ENCODE measurements at regions not wholly inside any gene's neighbourhood (a gene's known extent, or its start where the extent isn't known, plus 50 kb on each side); places are given as distances from the start of the nearest gene placed in this dataset.

DNA sequence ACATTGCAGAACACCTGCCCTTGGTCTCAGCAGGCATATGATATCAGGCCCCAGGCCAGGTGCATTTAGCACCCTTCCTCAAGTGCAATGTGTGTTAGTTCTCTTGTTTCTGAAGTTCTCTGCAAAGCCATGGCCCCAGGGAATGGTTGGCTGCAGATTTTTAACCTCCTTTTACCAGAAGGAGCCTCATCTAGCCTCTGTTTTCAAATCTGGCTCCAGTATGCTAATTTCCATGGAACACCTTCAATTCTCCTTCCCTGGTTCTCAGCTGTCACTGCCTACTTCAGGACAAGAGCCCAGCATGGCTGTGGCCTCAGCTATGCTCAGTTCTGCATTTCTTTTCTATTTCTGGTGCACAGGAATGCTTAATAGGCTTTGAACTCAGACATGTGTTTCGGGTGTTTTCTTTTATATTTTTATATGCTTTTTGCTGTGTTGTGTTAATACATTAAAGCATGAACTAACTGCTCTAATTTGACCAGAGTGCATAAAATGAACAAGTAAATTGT, 51.6 kb upstream of the OGFRL1 start:
- no peak overlapping the region for H2BK15ac ChIP-seq (ENCODE audit: low read length)
- ChIA-PET POLR2A (ENCODE audit: partially characterized antibody) (no interaction called here), CTCF (ENCODE audit: partially characterized antibody) (no interaction called here)
- FAIRE-seq (no peak), DNase-seq (ENCODE audit: low read depth in 1 of 2, low spot score in 2 of 2) (no peak)
- H2BK12ac ChIP-seq (ENCODE audit: low read depth, low read length): no peak overlapping the region
- no peak overlapping the region for H3K9ac ChIP-seq (replicated peaks in 1 of 4; ENCODE audit: extremely low read depth in 1 of 4, low read depth in 3 of 4, low read length in 3 of 4)
- H2BK5ac ChIP-seq (ENCODE audit: low read depth, low read length): no peak overlapping the region
- H3K4me1 ChIP-seq (replicated peaks in 1 of 4; ENCODE audit: control insufficient read depth in 3 of 4, insufficient read depth in 4 of 4, low read length in 3 of 4): peaks cover 0 to 7% (median 2%) of the 10 kb centered on the region in 4 experiments; a peak in 3 of 7 replicates
- no peak overlapping the region for H4K8ac ChIP-seq (ENCODE audit: extremely low read depth, insufficient read depth, low read length)
- no peak overlapping the region for H3K27ac ChIP-seq (ENCODE audit: low read depth, low read length)
- H4K5ac ChIP-seq (ENCODE audit: insufficient read length, low read depth, low read length): no peak overlapping the region
- no peaks in the 10 kb centered on the region for H3K79me2 ChIP-seq (ENCODE audit: control insufficient read depth in 1 of 2, insufficient read depth in 2 of 2, low read length in 2 of 2)
- no peak overlapping the region for H3K4me3 ChIP-seq (ENCODE audit: extremely low read depth in 1 of 4, insufficient read depth in 2 of 4, low read depth in 3 of 4, low read length in 4 of 4)
- no peak overlapping the region for H2BK120ac ChIP-seq (replicated peaks; ENCODE audit: low read depth, low read length)
- H2AK5ac ChIP-seq (ENCODE audit: low read depth, low read length): no peak overlapping the region
- H3K18ac ChIP-seq (ENCODE audit: extremely low read depth, low read length): no peak overlapping the region
- H2BK20ac ChIP-seq (ENCODE audit: low read length): no peak overlapping the region
- H4K20me1 ChIP-seq (replicated peaks in 1 of 2; ENCODE audit: control insufficient read depth in 1 of 2, insufficient read depth in 2 of 2, low read length in 2 of 2): no peaks in the 10 kb centered on the region
- H3K23ac ChIP-seq (ENCODE audit: insufficient read length): no peak overlapping the region
- H3K4ac ChIP-seq (replicated peaks; ENCODE audit: insufficient read length, low read depth, low read length): no peak overlapping the region
- no peak overlapping the region for H2AFZ ChIP-seq (ENCODE audit: low read length)
- TF ChIP-seq CEBPB (IDR thresholded peaks at IDR 0.05; ENCODE audit: low read depth, low read length): no peak
- TF ChIP-seq CHD1 (IDR thresholded peaks at IDR 0.05; ENCODE audit: low read depth, low read length): no peak
- TF ChIP-seq, protein P1, sequence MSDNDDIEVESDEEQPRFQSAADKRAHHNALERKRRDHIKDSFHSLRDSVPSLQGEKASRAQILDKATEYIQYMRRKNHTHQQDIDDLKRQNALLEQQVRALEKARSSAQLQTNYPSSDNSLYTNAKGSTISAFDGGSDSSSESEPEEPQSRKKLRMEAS (IDR thresholded peaks at IDR 0.05): no peak
- TF ChIP-seq POLR2A (IDR thresholded peaks at IDR 0.05; ENCODE audit: control extremely low read depth in 1 of 2, low read depth in 2 of 2, low read length in 2 of 2): no peak
- no peak for TF ChIP-seq GABPA (IDR thresholded peaks at IDR 0.05; ENCODE audit: borderline replicate concordance, insufficient read depth, low read length)
- TF ChIP-seq SIRT6 (IDR thresholded peaks at IDR 0.05; ENCODE audit: low read length): no peak
- TF ChIP-seq BRCA1 (IDR thresholded peaks at IDR 0.05; ENCODE audit: low read depth, low read length): no peak
- TF ChIP-seq RNF2 (IDR thresholded peaks at IDR 0.05; ENCODE audit: borderline replicate concordance, low read depth, low read length, missing control alignments, poor library complexity, severe bottlenecking): no peak
- no peak for TF ChIP-seq RFX5 (IDR thresholded peaks at IDR 0.05; ENCODE audit: borderline replicate concordance, low read depth, low read length)
- TF ChIP-seq ASH2L (IDR thresholded peaks at IDR 0.05; ENCODE audit: low read length): no peak
- no peak for TF ChIP-seq CBX8 (IDR thresholded peaks at IDR 0.05; ENCODE audit: borderline replicate concordance, low read depth, low read length)
- TF ChIP-seq NANOG (IDR thresholded peaks at IDR 0.05; ENCODE audit: insufficient read depth, low read depth, low read length, poor library complexity, severe bottlenecking): no peak
- TF ChIP-seq KDM5A (IDR thresholded peaks at IDR 0.05; ENCODE audit: low read length): no peak
- no peak for TF ChIP-seq SIN3A (conservative IDR thresholded peaks at IDR 0.05 in 1 of 2, IDR thresholded peaks at IDR 0.05 in 1 of 2; ENCODE audit: low read depth in 1 of 2, low read length in 2 of 2)
- H3K4me2 ChIP-seq (ENCODE audit: insufficient read depth in 1 of 2, low read depth in 2 of 2, low read length in 2 of 2): no peak overlapping the region
- no peak overlapping the region for H4K91ac ChIP-seq (replicated peaks; ENCODE audit: insufficient read length, low read length)
- H3K23me2 ChIP-seq (ENCODE audit: low read depth, low read length): no peaks in the 10 kb centered on the region
- H3K9me3 ChIP-seq (ENCODE audit: insufficient read depth in 2 of 2, low read depth in 1 of 2, low read length in 1 of 2): no peaks in the 10 kb centered on the region
- no peaks in the 10 kb centered on the region for H3K36me3 ChIP-seq (ENCODE audit: control insufficient read depth in 2 of 4, insufficient read depth in 4 of 4, low read length in 3 of 4)
- no peaks in the 10 kb centered on the region for H3K27me3 ChIP-seq (replicated peaks in 1 of 4; ENCODE audit: control insufficient read depth in 3 of 4, extremely low read depth in 1 of 4, insufficient read depth in 3 of 4, low read length in 3 of 4)
- no peaks in the 10 kb centered on the region for H3K79me1 ChIP-seq (ENCODE audit: low read depth, low read length)
- H3K56ac ChIP-seq (replicated peaks; ENCODE audit: insufficient read length, low read depth, low read length): no peak overlapping the region
- 100% methylated on average over 1 of the region's 1 CpG; no CpG with 5 or more reads in 1 of the 2 experiments for WGBS, 2 experiments (ENCODE audit: extremely low coverage in 1 of 2, insufficient coverage in 1 of 2, insufficient read length in 1 of 2, insufficient replicate concordance in 2 of 2, low coverage in 1 of 2, low lambda C conversion rate in 2 of 2, missing lambda C conversion rate in 1 of 2)
- no peak overlapping the region for H3K14ac ChIP-seq (ENCODE audit: insufficient read length)
